Neuronal stem cell (in vitro differentiated cells): ENCODE measurements at regions not wholly inside any gene's neighbourhood (a gene's known extent, or its start where the extent isn't known, plus 50 kb on each side); places are given as distances from the start of the nearest gene placed in this dataset.

Source experiments
- DNase-seq: peaks from one replicate; pipeline ENCODE4 v3.0.0-alpha.2; 2013; ENCODE audit warnings: low spot score
- H2AFZ ChIP-seq: one replicate; pipeline ENCODE4 v1.6.1; 2013; ENCODE audit warnings: mild to moderate bottlenecking, low read length, inconsistent platforms
- H2AK5ac ChIP-seq: 2 replicates; pipeline ENCODE4 v1.6.1; 2013; ENCODE audit warnings: low read depth, mild to moderate bottlenecking, inconsistent platforms, low read length, moderate library complexity, mixed read lengths
- H2BK120ac ChIP-seq: 2 replicates; pipeline ENCODE4 v1.6.1; 2013; ENCODE audit warnings: low read depth, mild to moderate bottlenecking, inconsistent platforms, low read length, moderate library complexity, mixed read lengths
- H2BK12ac ChIP-seq: one replicate; pipeline ENCODE4 v1.6.1; 2013; ENCODE audit warnings: low read length, inconsistent platforms
- H2BK15ac ChIP-seq: 2 replicates; pipeline ENCODE4 v1.6.1; 2013; ENCODE audit warnings: mild to moderate bottlenecking, low read length, inconsistent platforms, mixed read lengths
- H2BK5ac ChIP-seq: one replicate; pipeline ENCODE4 v1.6.1; 2013; ENCODE audit warnings: inconsistent platforms, mild to moderate bottlenecking, low read length, moderate library complexity
- H3K14ac ChIP-seq: one replicate; pipeline ENCODE4 v1.6.1; 2013; ENCODE audit warnings: low read length, inconsistent platforms
- H3K18ac ChIP-seq: 2 replicates; pipeline ENCODE4 v1.6.1; 2013; ENCODE audit warnings: low read length, inconsistent platforms
- H3K23ac ChIP-seq: 2 replicates; pipeline ENCODE4 v1.6.1; 2013; ENCODE audit warnings: low read depth, mild to moderate bottlenecking, mixed read lengths, low read length, inconsistent platforms; ENCODE audit not compliant: poor library complexity
- H3K27ac ChIP-seq: replicated peaks from 3 replicates; pipeline ENCODE4 v1.5.1; 2013; ENCODE audit warnings: low read length, inconsistent platforms
- H3K27me3 ChIP-seq, 3 experiments: 2 replicates each; pipeline ENCODE4 v1.6.1; 2013; ENCODE audit warnings: low read length in 3 of 3, mild to moderate bottlenecking in 2 of 3, inconsistent platforms in 1 of 3, low read depth in 1 of 3, mixed read lengths in 1 of 3, moderate library complexity in 1 of 3; ENCODE audit not compliant: control insufficient read depth in 3 of 3, insufficient read depth in 3 of 3
- H3K36me3 ChIP-seq, 2 donors: replicated peaks in 1 of 2; 2 replicates each; pipeline ENCODE4 v1.6.1; 2013; ENCODE audit warnings: low read length in 2 of 2; ENCODE audit not compliant: control insufficient read depth in 2 of 2, insufficient read depth in 2 of 2
- H3K4ac ChIP-seq: 2 replicates; pipeline ENCODE4 v1.6.1; 2013; ENCODE audit warnings: inconsistent platforms, mild to moderate bottlenecking, low read length, moderate library complexity
- H3K4me1 ChIP-seq, 2 donors: 1 replicate in 1 of 2; 2 replicates in 1 of 2; pipeline ENCODE4 v1.6.1; 2013; ENCODE audit warnings: low read length in 2 of 2, low read depth in 1 of 2; ENCODE audit not compliant: control insufficient read depth in 2 of 2, insufficient read depth in 1 of 2
- H3K4me2 ChIP-seq: one replicate; pipeline ENCODE4 v1.6.1; 2013; ENCODE audit warnings: mild to moderate bottlenecking, low read length, inconsistent platforms; ENCODE audit not compliant: insufficient read depth, poor library complexity, severe bottlenecking
- H3K4me3 ChIP-seq, 2 donors: 2 replicates each; pipeline ENCODE4 v1.5.1; 2013; ENCODE audit warnings: low read length in 2 of 2, mild to moderate bottlenecking in 2 of 2, inconsistent platforms in 1 of 2, moderate library complexity in 1 of 2
- H3K79me1 ChIP-seq: one replicate; pipeline ENCODE4 v1.6.1; 2013; ENCODE audit warnings: low read depth, mild to moderate bottlenecking, inconsistent platforms, low read length, moderate library complexity
- H3K9ac ChIP-seq: one replicate; pipeline ENCODE4 v1.6.1; 2013; ENCODE audit warnings: mild to moderate bottlenecking, low read depth, low read length, inconsistent platforms; ENCODE audit not compliant: poor library complexity
- H3K9me3 ChIP-seq, 2 donors: replicated peaks in 1 of 2; 2 replicates each; pipeline versions ENCODE3 to v1.6.1; 2013; ENCODE audit warnings: low read length in 2 of 2, mild to moderate bottlenecking in 2 of 2, inconsistent platforms in 1 of 2, low read depth in 1 of 2, mixed read lengths in 1 of 2, moderate library complexity in 1 of 2; ENCODE audit not compliant: control insufficient read depth in 2 of 2, insufficient read depth in 1 of 2
- H4K8ac ChIP-seq: one replicate; pipeline ENCODE4 v1.6.1; 2013; ENCODE audit warnings: low read depth, mild to moderate bottlenecking, inconsistent platforms, low read length, moderate library complexity
- H4K91ac ChIP-seq: one replicate; pipeline ENCODE4 v1.6.1; 2013; ENCODE audit warnings: low read length, low read depth, mild to moderate bottlenecking, inconsistent platforms; ENCODE audit not compliant: poor library complexity
- WGBS, 2 donors: extraction: QIAGEN DNeasy Blood & Tissue Kit; methylation state at CpG; one replicate each; pipeline ENCODE4 v1.1.7; 2013; ENCODE audit warnings: missing lambda C conversion rate in 2 of 2, mixed read lengths in 1 of 2; ENCODE audit not compliant: insufficient read length in 2 of 2, insufficient replicate concordance in 1 of 2; ENCODE audit errors: extremely low coverage in 2 of 2; 5-methylcytosine and 5-hydroxymethylcytosine counted together

DNA sequence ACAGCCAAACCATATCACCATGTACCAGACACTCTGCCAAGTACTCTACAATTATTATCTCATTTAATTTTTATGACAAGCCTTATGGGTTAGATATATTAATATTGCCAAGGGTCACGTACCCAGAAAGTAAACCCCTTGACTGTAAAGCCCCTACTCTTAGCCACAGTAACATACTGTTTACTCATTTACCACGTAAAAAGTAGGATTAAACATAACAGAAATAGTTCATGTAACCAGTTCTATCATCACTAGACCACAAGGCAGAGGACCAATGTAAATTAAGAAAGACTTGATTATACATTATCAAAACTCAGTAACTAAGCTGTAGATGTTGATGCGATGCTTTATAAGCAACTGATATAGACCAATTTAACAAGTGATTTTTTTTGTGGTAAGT is 101.5 kb upstream of the CNTNAP4 start:
- Histone ChIP-seq H3K9me3 (peaks cover 0 to 2% of the 10 kb centered on the region in 2 donors), H2BK120ac (no peak overlapping the region), H3K4me2 (no peak overlapping the region), H3K79me1 (no peaks in the 10 kb centered on the region), H3K9ac (no peak overlapping the region), H3K27me3 (no peaks in the 10 kb centered on the region), H3K27ac (no peak overlapping the region), H3K4me3 (no peak overlapping the region), H3K36me3 (no peaks in the 10 kb centered on the region), H3K23ac (no peak overlapping the region), H3K18ac (no peak overlapping the region), H3K14ac (no peak overlapping the region), H3K4ac (no peak overlapping the region), H2BK5ac (no peak overlapping the region), H2AFZ (no peak overlapping the region), H3K4me1 (no peaks in the 10 kb centered on the region), H2BK15ac (no peak overlapping the region), H4K8ac (no peak overlapping the region), H2BK12ac (no peak overlapping the region), H4K91ac (no peak overlapping the region), H2AK5ac (no peak overlapping the region)
- no peak for DNase-seq
- no CpG with 5 or more reads among the region's 3 CpGs for WGBS, 2 donors

GRCh38 chr16:76176153-76176552 is 101.0 kb upstream of the CNTNAP4 start:
- Histone ChIP-seq H3K27ac (no peak overlapping the region), H3K14ac (no peak overlapping the region), H3K4ac (no peak overlapping the region), H3K9me3 (peaks cover 0 to 2% of the 10 kb centered on the region in 2 donors), H2BK5ac (no peak overlapping the region), H2AFZ (peak overlapping the region; percentile 60), H2AK5ac (no peak overlapping the region), H3K36me3 (no peaks in the 10 kb centered on the region), H2BK12ac (no peak overlapping the region), H3K18ac (no peak overlapping the region), H3K4me2 (no peak overlapping the region), H2BK15ac (no peak overlapping the region), H3K27me3 (no peaks in the 10 kb centered on the region), H3K9ac (no peak overlapping the region), H3K23ac (no peak overlapping the region), H2BK120ac (no peak overlapping the region), H4K91ac (no peak overlapping the region), H3K79me1 (no peaks in the 10 kb centered on the region), H3K4me1 (no peaks in the 10 kb centered on the region), H3K4me3 (no peak overlapping the region), H4K8ac (no peak overlapping the region)
- no CpG with 5 or more reads among the region's 4 CpGs for WGBS, 2 donors
- DNase-seq, result no peak

- H3K4ac ChIP-seq, result no peak overlapping the region
- no CpG with 5 or more reads among the region's 4 CpGs for WGBS, 2 donors
- no peak overlapping the region for H3K9ac ChIP-seq
- no peak overlapping the region for H2AK5ac ChIP-seq
- H3K27ac ChIP-seq, result no peak overlapping the region
- H3K9me3 ChIP-seq, result peaks cover 0 to 2% of the 10 kb centered on the region in 2 donors
- H2BK15ac ChIP-seq, result no peak overlapping the region
- no peak overlapping the region for H3K14ac ChIP-seq
- H3K4me1 ChIP-seq, result no peaks in the 10 kb centered on the region
- no peak overlapping the region for H3K4me2 ChIP-seq
- no peaks in the 10 kb centered on the region for H3K27me3 ChIP-seq
- no peak overlapping the region for H2BK5ac ChIP-seq
- peak overlapping the region; percentile 60 for H2AFZ ChIP-seq
- no peak overlapping the region for H4K8ac ChIP-seq
- no peak overlapping the region for H2BK120ac ChIP-seq
- no peak overlapping the region for H3K18ac ChIP-seq
- H3K36me3 ChIP-seq, result no peaks in the 10 kb centered on the region
- no peak overlapping the region for H2BK12ac ChIP-seq
- no peak overlapping the region for H3K4me3 ChIP-seq
- no peak overlapping the region for H3K23ac ChIP-seq
- no peak for DNase-seq
- no peak overlapping the region for H4K91ac ChIP-seq
- no peaks in the 10 kb centered on the region for H3K79me1 ChIP-seq
Measured at GRCh38 chr16:76176616-76177015, 100.6 kb upstream of the CNTNAP4 start.

DNA sequence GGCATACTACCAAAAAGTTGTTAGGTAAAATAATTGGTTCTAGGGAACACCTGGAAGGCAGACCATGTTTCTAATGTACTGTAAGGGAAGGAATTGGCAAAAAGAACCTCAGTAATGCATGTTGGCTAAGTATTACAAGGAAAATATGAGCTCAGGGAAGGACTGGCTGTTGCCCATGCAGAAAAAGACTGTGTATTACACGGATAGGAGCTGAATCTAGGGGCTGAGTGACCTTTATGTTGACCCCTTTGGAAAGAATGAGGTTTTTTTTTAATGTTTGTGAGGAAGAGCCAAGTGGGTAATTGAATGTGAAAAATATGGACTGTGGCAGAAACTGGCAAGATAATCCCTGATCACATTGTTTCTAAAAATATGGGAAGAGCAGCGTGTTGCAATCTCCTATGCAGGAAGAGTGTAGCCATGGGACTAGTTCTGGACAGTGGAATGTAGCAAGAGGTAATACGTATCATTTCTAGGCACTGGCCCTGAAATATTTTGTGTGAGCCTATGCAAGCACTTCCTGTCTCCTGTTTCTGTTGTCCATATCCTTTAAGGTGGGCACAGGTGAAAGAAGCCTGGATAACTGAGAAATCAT is 95.1 kb upstream of the CNTNAP4 start:
- H3K18ac ChIP-seq, result no peak overlapping the region
- no peak overlapping the region for H3K9ac ChIP-seq
- H4K91ac ChIP-seq, result no peak overlapping the region
- DNase-seq, result no peak
- H3K27me3 ChIP-seq, result no peaks in the 10 kb centered on the region
- peaks cover 0 to 2% of the 10 kb centered on the region in 2 donors for H3K9me3 ChIP-seq
- H2AFZ ChIP-seq, result no peak overlapping the region
- no peak overlapping the region for H3K4ac ChIP-seq
- H3K36me3 ChIP-seq, result no peaks in the 10 kb centered on the region
- H2BK120ac ChIP-seq, result no peak overlapping the region
- H3K14ac ChIP-seq, result no peak overlapping the region
- no peak overlapping the region for H3K4me3 ChIP-seq
- no peak overlapping the region for H2BK15ac ChIP-seq
- no peak overlapping the region for H3K4me2 ChIP-seq
- no peak overlapping the region for H3K23ac ChIP-seq
- H3K27ac ChIP-seq, result no peak overlapping the region
- H3K4me1 ChIP-seq, result no peaks in the 10 kb centered on the region
- H3K79me1 ChIP-seq, result no peaks in the 10 kb centered on the region
- WGBS, 2 donors, result no CpG with 5 or more reads among the region's 3 CpGs
- H4K8ac ChIP-seq, result no peak overlapping the region
- H2BK5ac ChIP-seq, result no peak overlapping the region
- H2BK12ac ChIP-seq, result no peak overlapping the region
- H2AK5ac ChIP-seq, result no peak overlapping the region
